Testis (tissue), 2 donors: ENCODE measurements at regions not wholly inside any gene's neighbourhood (a gene's known extent, or its start where the extent isn't known, plus 50 kb on each side); places are given as distances from the start of the nearest gene placed in this dataset.

Source experiments
- DNase-seq: peaks from one replicate; pipeline ENCODE4 v3.0.0-alpha.2; 2019
- H3K27ac ChIP-seq, 2 donors: fragments of 200-600 bp; sonication (generic); one replicate each; pipeline ENCODE4 v1.5.1; 2019
- H3K27me3 ChIP-seq: fragments of 200-600 bp; sonication (generic); one replicate; pipeline ENCODE4 v1.5.1; 2019
- H3K36me3 ChIP-seq: fragments of 200-600 bp; sonication (generic); one replicate; pipeline ENCODE4 v1.5.1; 2017; ENCODE audit warnings: low read depth; ENCODE audit errors: missing control alignments
- H3K4me1 ChIP-seq: fragments of 200-600 bp; sonication (generic); one replicate; pipeline ENCODE4 v1.5.1; 2019
- H3K4me3 ChIP-seq, 2 donors: fragments of 200-600 bp; sonication (generic); one replicate each; pipeline ENCODE4 v1.5.1; 2017 to 2019
- H3K9me3 ChIP-seq: fragments of 200-600 bp; sonication (generic); one replicate; pipeline ENCODE4 v1.5.1; 2017
- CTCF ChIP-seq, 3 experiments: fragments of 450-650 bp in 2 of 3; fragments of 200-600 bp in 1 of 3; sonication (generic) in 1 of 3; IDR thresholded peaks; one replicate each; pipeline ENCODE4 v1.5.1; 2016 to 2019; ENCODE audit warnings: antibody characterized with exemption in 3 of 3, mild to moderate bottlenecking in 2 of 3, moderate library complexity in 1 of 3
- POLR2A ChIP-seq: fragments of 450-650 bp; IDR thresholded peaks from one replicate; pipeline ENCODE4 v1.6.1; 2017; ENCODE audit warnings: antibody characterized with exemption, mild to moderate bottlenecking, moderate library complexity
- WGBS, 2 donors: methylation state at CpG; one replicate each; pipeline ENCODE4 v1.1.5; 2018; 5-methylcytosine and 5-hydroxymethylcytosine counted together
- intact Hi-C: fragments of 100-400 bp; cut with DNase I; formaldehyde crosslinking; loops from one replicate; pipeline ENCODE4 v1.15.1; 2023; ENCODE audit warnings: low total_unique reads

GRCh38 chr4:121266982-121267381, 102.9 kb upstream of the TNIP3 start:
- intact Hi-C loops: no loop called here
- WGBS, 2 donors: 85 to 88% methylated on average over 3 of the region's 3 CpGs
- no peak for DNase-seq
- Histone ChIP-seq H3K27me3 (no peaks in the 10 kb centered on the region), H3K4me1 (no peaks in the 10 kb centered on the region), H3K4me3 (no peak overlapping the region), H3K27ac (no peak overlapping the region), H3K9me3 (no peaks in the 10 kb centered on the region), H3K36me3 (no peaks in the 10 kb centered on the region)
- TF ChIP-seq POLR2A: no peak
- TF ChIP-seq CTCF (IDR thresholded peaks at IDR 0.05): no peak

GRCh38 chr4:121256887-121257466, 92.9 kb upstream of the TNIP3 start:
- Histone ChIP-seq H3K27ac (no peak overlapping the region), H3K4me3 (no peak overlapping the region), H3K27me3 (no peaks in the 10 kb centered on the region), H3K36me3 (no peaks in the 10 kb centered on the region), H3K4me1 (no peaks in the 10 kb centered on the region), H3K9me3 (no peaks in the 10 kb centered on the region)
- DNase-seq: no peak
- TF ChIP-seq POLR2A (no peak), CTCF (IDR thresholded peaks at IDR 0.05) (no peak)
- intact Hi-C loops: no loop called here
- 80 to 81% methylated on average over 3 of the region's 3 CpGs for WGBS, 2 donors

GRCh38 chr4:121255986-121256750, 92.0 kb upstream of the TNIP3 start:
- Histone ChIP-seq H3K36me3 (no peaks in the 10 kb centered on the region), H3K4me3 (no peak overlapping the region), H3K9me3 (no peaks in the 10 kb centered on the region), H3K27ac (no peak overlapping the region), H3K27me3 (no peaks in the 10 kb centered on the region), H3K4me1 (no peaks in the 10 kb centered on the region)
- no peak for DNase-seq
- intact Hi-C loops: no loop called here
- no peak for TF ChIP-seq POLR2A
- no peak for TF ChIP-seq CTCF (IDR thresholded peaks at IDR 0.05)

GRCh38 chr4:121253961-121254360, 89.8 kb upstream of the TNIP3 start:
- WGBS, 2 donors: 49 to 90% methylated on average over 2 of the region's 2 CpGs
- H3K27me3 ChIP-seq: no peaks in the 10 kb centered on the region
- no peaks in the 10 kb centered on the region for H3K36me3 ChIP-seq
- H3K4me3 ChIP-seq: no peak overlapping the region
- H3K27ac ChIP-seq: no peak overlapping the region
- H3K4me1 ChIP-seq: no peaks in the 10 kb centered on the region
- no peak for TF ChIP-seq CTCF (IDR thresholded peaks at IDR 0.05)
- TF ChIP-seq POLR2A: no peak
- no peaks in the 10 kb centered on the region for H3K9me3 ChIP-seq
- intact Hi-C loops: no loop called here
- DNase-seq: no peak
